IMR-90 (cell line): ENCODE measurements at regions not wholly inside any gene's neighbourhood (a gene's known extent, or its start where the extent isn't known, plus 50 kb on each side); places are given as distances from the start of the nearest gene placed in this dataset.
"Not testable (repeated sequence)": the region's sequence is repeated elsewhere in the genome, so short reads cannot be mapped to it uniquely, and the experiment has no call there.

ENCODE experiments used
- ATAC-seq: fragments of 200-7000 bp; cut with Tn5 transposase; 2 replicates; pipeline ENCODE4 v1.9.1; 2020; ENCODE audit warnings: low read depth, mild to moderate bottlenecking, moderate library complexity
- BruUV-seq: library from RNA; stranded (reverse); fragments of 400-500 nt; replicated peaks from 2 replicates; lab custom pipeline; 2021; lab: Mats Ljungman, UMichigan
- CTCF ChIA-PET: fragments of 300-600 bp; formaldehyde crosslinking; extraction: SDS; loops from one replicate; lab custom pipeline; 2021; ENCODE audit warnings: antibody characterized with exemption; lab: Yijun Ruan, JAX
- POLR2A ChIA-PET: fragments of 300-600 bp; sonication (Branson Sonifier 250); formaldehyde crosslinking; loops from one replicate; lab custom pipeline; 2022; ENCODE audit warnings: antibody characterized with exemption; ENCODE audit not compliant: unreplicated experiment; lab: Charles Lee
- DNase-seq: peaks from one replicate; pipeline ENCODE4 v3.0.0; 2013
- H2AFZ ChIP-seq: replicated peaks from 2 replicates; pipeline ENCODE3; 2013; ENCODE audit warnings: low read length, mild to moderate bottlenecking; ENCODE audit not compliant: poor library complexity
- H2AK5ac ChIP-seq: 2 replicates; pipeline ENCODE4 v1.6.1; 2013; ENCODE audit warnings: low read depth, low read length, inconsistent platforms
- H2AK9ac ChIP-seq: replicated peaks from 2 replicates; pipeline ENCODE3; 2013; ENCODE audit warnings: mild to moderate bottlenecking, low read depth, low read length, moderate library complexity; ENCODE audit not compliant: poor library complexity
- H2BK120ac ChIP-seq: 2 replicates; pipeline ENCODE4 v1.6.1; 2013; ENCODE audit warnings: low read depth, low read length, inconsistent platforms
- H2BK15ac ChIP-seq: 3 replicates; pipeline ENCODE4 v1.6.1; 2013; ENCODE audit warnings: low read depth, low read length, inconsistent platforms
- H2BK20ac ChIP-seq: 2 replicates; pipeline ENCODE4 v1.6.1; 2013; ENCODE audit warnings: low read depth, mild to moderate bottlenecking, inconsistent platforms, low read length, moderate library complexity
- H2BK5ac ChIP-seq: 2 replicates; pipeline ENCODE4 v1.6.1; 2013; ENCODE audit warnings: mild to moderate bottlenecking, low read depth, low read length, inconsistent platforms; ENCODE audit not compliant: poor library complexity, severe bottlenecking
- H3K14ac ChIP-seq: replicated peaks from 2 replicates; pipeline ENCODE4 v1.6.1; 2013; ENCODE audit warnings: low read depth, low read length, inconsistent platforms
- H3K18ac ChIP-seq: 2 replicates; pipeline ENCODE4 v1.6.1; 2013; ENCODE audit warnings: low read depth, low read length, control low read depth
- H3K23ac ChIP-seq: 2 replicates; pipeline ENCODE4 v1.6.1; 2013; ENCODE audit warnings: low read depth, low read length, inconsistent platforms
- H3K27ac ChIP-seq: 2 replicates; pipeline ENCODE4 v1.5.1; 2013; ENCODE audit warnings: mild to moderate bottlenecking, control low read depth, low read length; ENCODE audit not compliant: insufficient read depth
- H3K27me3 ChIP-seq: 2 replicates; pipeline ENCODE4 v1.6.1; 2013; ENCODE audit warnings: low read length; ENCODE audit not compliant: control insufficient read depth, insufficient read depth
- H3K36me3 ChIP-seq: 2 replicates; pipeline ENCODE4 v1.6.1; 2013; ENCODE audit warnings: low read length, mixed read lengths; ENCODE audit not compliant: control insufficient read depth, insufficient read depth
- H3K4ac ChIP-seq: 2 replicates; pipeline ENCODE4 v1.6.1; 2013; ENCODE audit warnings: low read depth, low read length, inconsistent platforms
- H3K4me1 ChIP-seq: 2 replicates; pipeline ENCODE4 v1.6.1; 2013; ENCODE audit warnings: low read length, mixed read lengths; ENCODE audit not compliant: control insufficient read depth, insufficient read depth
- H3K4me2 ChIP-seq: 2 replicates; pipeline ENCODE4 v1.6.1; 2013; ENCODE audit warnings: low read depth, mild to moderate bottlenecking, control low read depth, low read length, moderate library complexity
- H3K4me3 ChIP-seq: 2 replicates; pipeline ENCODE4 v1.5.1; 2013; ENCODE audit warnings: low read depth, mild to moderate bottlenecking, control low read depth, low read length, moderate library complexity; ENCODE audit not compliant: insufficient read depth
- H3K56ac ChIP-seq: 2 replicates; pipeline ENCODE4 v1.6.1; 2013; ENCODE audit warnings: low read length, inconsistent platforms; ENCODE audit not compliant: insufficient read depth; ENCODE audit errors: extremely low read depth
- H3K79me1 ChIP-seq, 2 experiments: 2 replicates each; pipeline ENCODE4 v1.6.1; 2013; ENCODE audit warnings: low read length in 2 of 2, inconsistent platforms in 1 of 2, low read depth in 1 of 2
- H3K9ac ChIP-seq: 2 replicates; pipeline ENCODE4 v1.6.1; 2013; ENCODE audit warnings: low read depth, low read length, control low read depth
- H3K9me1 ChIP-seq: 2 replicates; pipeline ENCODE4 v1.6.1; 2013; ENCODE audit warnings: low read length, inconsistent platforms; ENCODE audit not compliant: insufficient read depth
- H3K9me3 ChIP-seq: 2 replicates; pipeline ENCODE4 v1.6.1; 2013; ENCODE audit warnings: low read length; ENCODE audit not compliant: control insufficient read depth, insufficient read depth
- H4K20me1 ChIP-seq: 2 replicates; pipeline ENCODE4 v1.6.1; 2013; ENCODE audit warnings: low read length, inconsistent platforms; ENCODE audit not compliant: insufficient read depth
- H4K5ac ChIP-seq: 2 replicates; pipeline ENCODE4 v1.6.1; 2013; ENCODE audit warnings: mild to moderate bottlenecking, low read depth, low read length, control low read depth
- H4K8ac ChIP-seq, 2 experiments: 2 replicates each; pipeline ENCODE4 v1.6.1; 2013; ENCODE audit warnings: low read depth in 2 of 2, low read length in 2 of 2, control low read depth in 1 of 2, inconsistent platforms in 1 of 2
- H4K91ac ChIP-seq: 2 replicates; pipeline ENCODE4 v1.6.1; 2013; ENCODE audit warnings: low read depth, low read length, inconsistent platforms; ENCODE audit not compliant: insufficient read depth
- WGBS, 2 experiments: methylation state at CpG; one replicate each; pipeline versions ENCODE4 v1.1.5 to v1.1.7; 2013; ENCODE audit warnings: missing lambda C conversion rate in 2 of 2; ENCODE audit not compliant: insufficient read length in 1 of 2; ENCODE audit errors: extremely low coverage in 2 of 2; 5-methylcytosine and 5-hydroxymethylcytosine counted together
- dilution Hi-C: fragments of 300-500 bp; cut with HindIII; formaldehyde crosslinking; loops from one replicate; pipeline ENCODE4 v1.14.3; 2018; ENCODE audit warnings: low sequenced_read_pairs; ENCODE audit not compliant: unreplicated experiment
- in situ Hi-C: fragments of 300-500 bp; cut with MboI; formaldehyde crosslinking; loops from 3 replicates; pipeline ENCODE4 v1.14.3; 2019; ENCODE audit warnings: low sequenced_read_pairs, inconsistent platforms, mixed read lengths
- intact Hi-C: fragments of 100-400 bp; cut with micrococcal nuclease; formaldehyde crosslinking; loops from 2 replicates; pipeline ENCODE4 v1.10.0; 2022

DNA sequence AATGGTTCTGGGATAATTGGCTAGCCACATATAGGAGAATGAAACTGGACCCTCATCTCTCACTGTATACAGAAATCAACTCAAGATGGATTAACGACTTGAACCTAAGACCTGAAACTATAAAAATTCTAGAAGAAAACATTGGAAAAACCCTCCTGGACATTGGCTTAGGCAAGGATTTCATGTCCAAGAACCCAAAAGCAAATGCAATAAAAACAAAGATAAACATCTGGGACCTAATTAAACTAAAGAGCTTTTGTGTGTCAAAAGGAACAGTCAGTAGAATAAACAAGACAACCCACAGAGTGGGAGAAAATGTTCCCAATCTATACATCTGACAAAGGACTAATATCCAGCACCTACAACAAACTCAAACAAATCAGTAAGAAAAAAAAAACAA, 524.3 kb upstream of the CADM1 start:
- no CpG with 5 or more reads among the region's 1 CpG for WGBS, 2 experiments
- H2BK20ac ChIP-seq, H3K14ac ChIP-seq, H3K9me1 ChIP-seq, H2AFZ ChIP-seq, H4K91ac ChIP-seq, intact Hi-C loops, H3K9me3 ChIP-seq, in situ Hi-C loops, H3K79me1 ChIP-seq, CTCF ChIA-PET, H3K4me3 ChIP-seq, H4K20me1 ChIP-seq, H4K5ac ChIP-seq, H3K27me3 ChIP-seq, ATAC-seq, H3K36me3 ChIP-seq, dilution Hi-C loops, H3K9ac ChIP-seq, H2BK5ac ChIP-seq, H3K18ac ChIP-seq, H2AK9ac ChIP-seq, H2BK120ac ChIP-seq, H3K27ac ChIP-seq, H3K56ac ChIP-seq, H4K8ac ChIP-seq, H2AK5ac ChIP-seq, BruUV-seq, H3K4me2 ChIP-seq, H2BK15ac ChIP-seq, H3K23ac ChIP-seq, DNase-seq, H3K4ac ChIP-seq, H3K4me1 ChIP-seq, POLR2A ChIA-PET: not testable (repeated sequence)
